C4-2B (cell line): ENCODE measurements at regions not wholly inside any gene's neighbourhood (a gene's known extent, or its start where the extent isn't known, plus 50 kb on each side); places are given as distances from the start of the nearest gene placed in this dataset.

ENCODE experiments used
- H3K27ac ChIP-seq: fragments of 450-650 bp; 2 replicates; pipeline ENCODE4 v1.5.1; 2017
- ZFX ChIP-seq: fragments of 450-650 bp; IDR thresholded peaks from 2 replicates; pipeline ENCODE4 v1.6.1; 2017
- TF ChIP-seq, protein P1 (sequence below): fragments of 450-650 bp; conservative IDR thresholded peaks from 2 replicates; pipeline ENCODE4 v1.5.1; 2017; ENCODE audit warnings: mild to moderate bottlenecking

DNA sequence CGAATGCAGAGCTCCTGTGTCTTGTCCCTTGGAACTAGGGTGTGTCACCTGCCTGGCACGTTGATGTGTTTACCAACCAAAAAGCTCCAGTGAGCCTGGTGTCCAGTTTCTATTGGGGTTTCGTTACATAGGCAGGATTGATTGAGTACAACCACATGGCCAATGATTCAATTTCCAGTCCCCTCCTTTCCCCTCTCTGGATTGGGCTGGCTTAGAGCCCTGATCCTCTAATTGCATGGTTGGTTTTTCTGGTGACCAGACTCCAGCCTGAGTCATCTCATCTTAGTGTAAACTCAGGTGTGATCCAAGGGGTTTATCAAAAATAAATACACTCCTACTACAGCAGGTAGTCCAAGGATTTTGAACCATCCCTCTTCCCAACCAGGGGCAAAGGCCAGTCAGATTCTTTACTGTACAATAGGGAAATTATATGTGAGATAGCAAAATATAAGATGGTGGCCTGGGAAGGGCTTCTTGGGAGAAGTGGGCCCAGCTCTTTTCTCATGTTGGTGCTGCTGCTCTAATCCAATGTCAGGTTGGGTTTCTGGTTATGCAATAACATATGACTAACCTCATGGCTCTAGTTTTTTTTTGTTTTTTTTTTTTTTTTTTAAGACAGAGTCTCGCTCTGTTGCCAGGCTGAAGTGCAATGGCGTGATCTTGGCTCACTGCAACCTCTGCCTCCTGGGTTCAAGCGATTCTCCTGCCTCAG lies 64.7 kb upstream of the MGAT5 start:
- H3K27ac ChIP-seq, result no peak overlapping the region
- TF ChIP-seq ZFX, result no peak
- TF ChIP-seq, protein P1, sequence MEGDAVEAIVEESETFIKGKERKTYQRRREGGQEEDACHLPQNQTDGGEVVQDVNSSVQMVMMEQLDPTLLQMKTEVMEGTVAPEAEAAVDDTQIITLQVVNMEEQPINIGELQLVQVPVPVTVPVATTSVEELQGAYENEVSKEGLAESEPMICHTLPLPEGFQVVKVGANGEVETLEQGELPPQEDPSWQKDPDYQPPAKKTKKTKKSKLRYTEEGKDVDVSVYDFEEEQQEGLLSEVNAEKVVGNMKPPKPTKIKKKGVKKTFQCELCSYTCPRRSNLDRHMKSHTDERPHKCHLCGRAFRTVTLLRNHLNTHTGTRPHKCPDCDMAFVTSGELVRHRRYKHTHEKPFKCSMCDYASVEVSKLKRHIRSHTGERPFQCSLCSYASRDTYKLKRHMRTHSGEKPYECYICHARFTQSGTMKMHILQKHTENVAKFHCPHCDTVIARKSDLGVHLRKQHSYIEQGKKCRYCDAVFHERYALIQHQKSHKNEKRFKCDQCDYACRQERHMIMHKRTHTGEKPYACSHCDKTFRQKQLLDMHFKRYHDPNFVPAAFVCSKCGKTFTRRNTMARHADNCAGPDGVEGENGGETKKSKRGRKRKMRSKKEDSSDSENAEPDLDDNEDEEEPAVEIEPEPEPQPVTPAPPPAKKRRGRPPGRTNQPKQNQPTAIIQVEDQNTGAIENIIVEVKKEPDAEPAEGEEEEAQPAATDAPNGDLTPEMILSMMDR, result no peak

DNA sequence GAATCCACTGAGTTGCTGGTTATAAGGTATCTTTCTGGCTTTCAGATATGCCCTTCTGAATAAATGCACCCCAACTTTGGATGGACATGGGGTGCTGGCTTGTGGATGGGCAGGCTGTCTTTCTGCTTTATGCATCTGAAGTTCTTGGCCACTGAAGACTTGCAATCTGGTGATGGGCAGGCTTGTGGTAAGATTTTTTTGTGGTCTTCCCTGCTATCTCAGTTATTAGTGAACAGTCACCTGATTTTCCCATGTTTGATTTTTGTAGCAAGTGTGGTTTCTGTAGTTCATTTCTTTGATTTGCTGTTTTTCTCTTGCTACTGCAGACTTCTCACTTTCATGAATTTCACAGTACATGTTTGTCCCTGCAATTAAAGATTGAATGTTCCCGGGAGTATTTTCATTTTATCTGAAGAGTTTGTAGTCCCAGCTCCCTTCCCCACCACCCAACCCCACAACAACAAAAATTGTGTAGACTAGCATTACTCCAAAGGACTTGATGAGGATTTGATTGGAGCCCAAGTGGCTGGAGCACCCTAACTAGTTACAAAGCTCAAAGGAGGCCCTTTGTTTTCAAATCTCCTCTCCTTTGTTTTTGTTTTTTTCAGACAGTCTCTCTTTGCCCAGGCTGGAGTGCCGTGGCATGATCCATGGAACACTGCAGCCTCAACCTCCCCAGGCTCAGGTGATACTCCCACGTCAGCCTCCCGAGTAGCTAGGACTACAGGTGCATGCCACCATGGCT lies 63.6 kb upstream of the MGAT5 start:
- peak overlapping the region; percentile 35 for H3K27ac ChIP-seq
- no peak for TF ChIP-seq ZFX
- TF ChIP-seq, protein P1, result no peak

DNA sequence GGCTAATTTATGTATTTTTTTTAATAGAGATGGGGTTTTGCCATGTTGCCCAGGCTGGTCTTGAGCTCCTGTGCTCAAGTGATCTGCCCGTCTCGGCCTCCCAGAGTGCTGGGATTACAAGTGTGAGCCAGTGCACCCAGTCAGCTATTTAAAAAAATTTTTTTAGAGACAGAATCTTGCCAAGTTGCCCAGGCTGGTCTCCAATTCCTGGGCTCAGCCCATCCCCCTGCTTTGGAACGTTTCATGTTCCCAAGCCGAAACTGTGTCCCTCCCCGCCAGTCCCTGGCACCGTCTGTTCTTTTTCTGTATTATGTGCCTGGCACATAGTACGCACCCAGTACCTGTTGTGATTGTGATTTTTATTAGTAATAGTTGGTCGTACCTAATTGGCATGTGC lies 63.1 kb upstream of the MGAT5 start:
- peak overlapping the region; percentile 35 for H3K27ac ChIP-seq
- no peak for TF ChIP-seq ZFX
- TF ChIP-seq, protein P1, result no peak

DNA sequence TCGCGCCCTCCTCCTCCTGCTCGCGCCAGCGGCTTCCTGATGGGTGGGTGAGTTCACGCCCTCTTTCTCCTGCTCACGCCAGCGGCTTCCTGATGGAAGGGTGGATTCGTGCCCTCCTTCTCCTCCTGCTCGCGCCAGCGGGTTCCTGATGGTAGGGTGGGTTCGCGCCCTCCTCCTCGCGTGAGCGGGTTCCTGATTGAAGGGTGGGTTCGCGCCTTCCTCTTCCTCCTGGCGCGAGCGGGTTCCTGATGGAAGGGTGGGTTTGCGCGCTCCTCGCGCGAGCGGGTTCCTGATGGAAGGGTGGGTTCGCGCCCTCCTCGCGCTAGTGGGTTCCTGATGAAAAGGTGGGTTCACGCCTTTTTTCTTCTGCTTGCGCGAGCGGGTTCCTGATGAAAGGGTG lies 62.0 kb upstream of the MGAT5 start:
- TF ChIP-seq ZFX, result no peak
- TF ChIP-seq, protein P1, result no peak
- H3K27ac ChIP-seq, result no peak overlapping the region

GRCh38 chr2:134193006-134193405 lies 60.9 kb upstream of the MGAT5 start:
- no peak overlapping the region for H3K27ac ChIP-seq
- TF ChIP-seq, protein P1, result no peak

- no peak overlapping the region for H3K27ac ChIP-seq
- no peak for TF ChIP-seq ZFX
- TF ChIP-seq, protein P1, result no peak
Observed at GRCh38 chr2:134194519-134194918, 59.4 kb upstream of the MGAT5 start.

- TF ChIP-seq, protein P1, result no peak
- TF ChIP-seq ZFX, result no peak
- no peak overlapping the region for H3K27ac ChIP-seq
Observed at GRCh38 chr2:134195341-134195740, 58.5 kb upstream of the MGAT5 start.
